ENCODE measurements at regions not wholly inside any gene's neighbourhood (a gene's known extent, or its start where the extent isn't known, plus 50 kb on each side); places are given as distances from the start of the nearest gene placed in this dataset.

GRCh38 chr17:52789829-52790228 is 631.3 kb upstream of the CA10 start:
- no peak for TF ChIP-seq CTCF (IDR thresholded peaks at IDR 0.05; ENCODE audit: low read depth, low read length)
- TF ChIP-seq MAX (IDR thresholded peaks at IDR 0.05; ENCODE audit: low read depth, low read length) = no peak
- TF ChIP-seq POLR2A (IDR thresholded peaks at IDR 0.05; ENCODE audit: extremely low read depth, insufficient read length) = no peak
